Duodenal mucosa (tissue), 2 donors: ENCODE measurements at regions not wholly inside any gene's neighbourhood (a gene's known extent, or its start where the extent isn't known, plus 50 kb on each side); places are given as distances from the start of the nearest gene placed in this dataset.
"Not testable (repeated sequence)": the region's sequence is repeated elsewhere in the genome, so short reads cannot be mapped to it uniquely, and the experiment has no call there.

Experiments
- H3K27ac ChIP-seq: one replicate; pipeline ENCODE4 v1.7.0; 2013; ENCODE audit warnings: low read depth, low read length
- H3K27me3 ChIP-seq, 2 donors: one replicate each; pipeline ENCODE4 v1.7.0; 2013; ENCODE audit warnings: low read length in 2 of 2, control low read depth in 1 of 2; ENCODE audit not compliant: insufficient read depth in 2 of 2, control insufficient read depth in 1 of 2
- H3K36me3 ChIP-seq, 2 donors: one replicate each; pipeline ENCODE4 v1.7.0; 2013; ENCODE audit warnings: low read length in 2 of 2, control low read depth in 1 of 2; ENCODE audit not compliant: insufficient read depth in 2 of 2, control insufficient read depth in 1 of 2
- H3K4me1 ChIP-seq, 2 donors: one replicate each; pipeline ENCODE4 v1.7.0; 2013; ENCODE audit warnings: low read length in 2 of 2, control low read depth in 1 of 2; ENCODE audit not compliant: insufficient read depth in 2 of 2, control insufficient read depth in 1 of 2
- H3K4me3 ChIP-seq, 2 donors: one replicate each; pipeline ENCODE4 v1.7.0; 2013; ENCODE audit warnings: low read length in 2 of 2, low read depth in 1 of 2
- H3K9ac ChIP-seq, 2 donors: one replicate each; pipeline ENCODE4 v1.7.0; 2013; ENCODE audit warnings: low read length in 2 of 2, low read depth in 1 of 2
- H3K9me3 ChIP-seq, 2 donors: one replicate each; pipeline ENCODE4 v1.7.0; 2013; ENCODE audit warnings: low read length in 2 of 2, control low read depth in 1 of 2; ENCODE audit not compliant: control insufficient read depth in 1 of 2

DNA sequence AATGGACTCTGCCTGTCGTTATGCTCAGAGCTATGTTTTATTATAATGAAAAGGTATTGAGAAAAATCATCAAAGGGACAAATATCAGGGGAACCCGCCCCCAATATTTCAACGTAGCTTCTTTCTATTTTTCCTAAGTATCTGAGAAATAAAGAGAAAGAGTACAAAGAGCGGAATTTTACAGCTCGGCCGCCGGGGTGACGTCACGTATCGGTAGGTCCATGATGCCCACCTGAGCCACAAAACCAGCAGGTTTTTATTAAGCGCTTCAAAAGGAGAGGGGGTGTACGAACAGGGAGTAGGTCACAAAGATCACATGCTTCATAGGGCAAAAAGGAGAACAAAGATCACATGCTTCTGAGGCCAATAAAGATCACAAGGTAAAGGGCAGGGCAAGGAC, 281.6 kb upstream of the POM121L12 start:
- no peaks in the 10 kb centered on the region for H3K27me3 ChIP-seq
- no peak overlapping the region for H3K4me3 ChIP-seq
- H3K9me3 ChIP-seq = peaks cover 0 to 5% of the 10 kb centered on the region in 2 donors
- H3K9ac ChIP-seq = no peak overlapping the region
- H3K4me1 ChIP-seq = no peaks in the 10 kb centered on the region
- H3K27ac ChIP-seq = no peak overlapping the region
- H3K36me3 ChIP-seq = no peaks in the 10 kb centered on the region

DNA sequence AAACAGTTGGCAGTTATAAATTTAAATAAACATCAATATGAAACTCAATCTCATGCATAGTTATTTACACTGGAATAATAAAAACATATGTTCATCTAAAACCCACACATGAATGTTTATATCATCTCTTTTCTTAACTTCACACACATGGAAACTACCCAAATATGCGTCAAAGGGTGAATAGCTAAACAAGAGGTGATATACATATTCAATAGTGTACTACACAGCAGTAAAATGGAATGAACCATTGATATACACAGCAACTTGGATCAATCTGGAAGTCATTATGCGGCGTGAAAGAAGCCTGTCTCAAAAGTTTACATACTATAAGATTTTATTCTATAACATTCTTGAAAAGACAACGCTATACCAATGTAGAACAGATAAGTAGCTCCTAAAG, 282.5 kb upstream of the POM121L12 start:
- Histone ChIP-seq H3K9ac (no peak overlapping the region), H3K27ac (no peak overlapping the region), H3K27me3 (no peaks in the 10 kb centered on the region), H3K4me1 (no peaks in the 10 kb centered on the region), H3K36me3 (no peaks in the 10 kb centered on the region), H3K9me3 (peaks cover 0 to 5% of the 10 kb centered on the region in 2 donors), H3K4me3 (no peak overlapping the region)

DNA sequence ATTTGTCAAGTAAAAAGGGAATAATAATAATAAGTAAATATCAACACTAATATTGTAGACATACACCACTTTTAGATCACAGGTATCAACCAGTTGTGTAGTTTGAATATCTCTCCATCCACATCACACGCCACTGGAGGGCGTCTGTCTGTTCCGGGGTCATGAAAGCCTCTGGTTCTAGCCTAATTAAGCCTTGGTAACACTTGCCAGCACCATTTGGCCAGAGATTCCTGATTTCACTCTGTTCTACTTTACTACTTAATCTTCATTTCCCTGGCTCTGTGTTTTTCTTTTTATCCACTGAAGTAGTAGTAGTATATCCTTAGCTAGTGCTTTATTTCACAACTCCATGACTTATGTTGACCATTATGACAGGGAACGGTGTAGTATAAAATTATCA, 285.6 kb upstream of the POM121L12 start:
- no peaks in the 10 kb centered on the region for H3K27me3 ChIP-seq
- H3K4me1 ChIP-seq = no peaks in the 10 kb centered on the region
- no peak overlapping the region for H3K27ac ChIP-seq
- peaks cover 0 to 6% of the 10 kb centered on the region in 2 donors for H3K9me3 ChIP-seq
- no peak overlapping the region for H3K9ac ChIP-seq
- H3K4me3 ChIP-seq = no peak overlapping the region
- no peaks in the 10 kb centered on the region for H3K36me3 ChIP-seq

DNA sequence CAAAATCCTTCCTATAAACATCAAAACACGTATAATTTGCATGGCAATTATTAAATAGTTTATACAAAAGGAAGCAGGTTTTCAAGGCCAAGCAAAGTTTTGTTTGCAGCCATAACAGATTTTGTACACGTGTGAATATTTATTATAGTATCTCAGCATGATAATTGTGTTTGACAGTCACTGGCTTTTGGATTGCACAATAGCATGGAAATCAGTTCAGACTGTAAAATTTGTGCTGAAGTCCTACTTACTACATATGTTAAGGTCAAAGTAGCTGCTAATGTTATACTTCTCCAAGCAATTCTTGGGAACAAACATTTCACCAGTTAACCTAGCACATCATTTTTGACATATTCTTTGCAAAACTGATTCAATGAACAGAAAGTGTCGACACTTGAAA, 287.6 kb upstream of the POM121L12 start:
- Histone ChIP-seq H3K9ac (no peak overlapping the region), H3K4me1 (no peaks in the 10 kb centered on the region), H3K9me3 (peaks cover 4 to 10% of the 10 kb centered on the region in 2 donors), H3K27me3 (no peaks in the 10 kb centered on the region), H3K4me3 (no peak overlapping the region), H3K27ac (no peak overlapping the region), H3K36me3 (no peaks in the 10 kb centered on the region)

- H3K9ac ChIP-seq = no peak overlapping the region
These were observed 293.7 kb upstream of the POM121L12 start for GRCh38 chr7:52741670-52742290.

DNA sequence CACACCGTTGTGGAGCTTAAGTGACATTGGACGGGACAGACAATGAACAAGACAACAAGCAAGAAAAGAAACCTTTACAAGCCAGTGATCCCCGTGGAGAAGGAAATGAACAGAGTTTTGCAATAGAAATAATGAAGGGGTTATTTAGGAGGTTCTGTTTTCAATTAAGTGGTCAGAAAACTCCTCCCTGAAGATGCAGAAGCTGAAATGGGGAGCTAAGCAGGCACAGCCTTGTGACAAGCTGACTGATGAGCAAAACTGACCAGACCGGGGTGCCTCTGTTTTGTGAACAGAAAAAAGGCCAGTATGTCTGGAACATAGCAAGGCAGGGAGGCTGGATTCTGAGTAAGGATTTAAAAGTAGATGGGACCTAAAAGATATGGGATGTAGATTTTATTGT, 299.8 kb upstream of the POM121L12 start:
- Histone ChIP-seq H3K9ac (no peak overlapping the region), H3K27me3 (no peaks in the 10 kb centered on the region), H3K4me1 (no peaks in the 10 kb centered on the region), H3K27ac (no peak overlapping the region), H3K9me3 (peaks cover 0 to 4% of the 10 kb centered on the region in 2 donors), H3K36me3 (no peaks in the 10 kb centered on the region), H3K4me3 (no peak overlapping the region)

More at GRCh38 chr7:52741670-52742290, 293.7 kb upstream of the POM121L12 start:
- Histone ChIP-seq H3K27ac (no peak overlapping the region), H3K4me3 (no peak overlapping the region), H3K9me3 (peaks cover 4 to 10% of the 10 kb centered on the region in 2 donors), H3K4me1 (no peaks in the 10 kb centered on the region), H3K27me3 (no peaks in the 10 kb centered on the region), H3K36me3 (no peaks in the 10 kb centered on the region)

DNA sequence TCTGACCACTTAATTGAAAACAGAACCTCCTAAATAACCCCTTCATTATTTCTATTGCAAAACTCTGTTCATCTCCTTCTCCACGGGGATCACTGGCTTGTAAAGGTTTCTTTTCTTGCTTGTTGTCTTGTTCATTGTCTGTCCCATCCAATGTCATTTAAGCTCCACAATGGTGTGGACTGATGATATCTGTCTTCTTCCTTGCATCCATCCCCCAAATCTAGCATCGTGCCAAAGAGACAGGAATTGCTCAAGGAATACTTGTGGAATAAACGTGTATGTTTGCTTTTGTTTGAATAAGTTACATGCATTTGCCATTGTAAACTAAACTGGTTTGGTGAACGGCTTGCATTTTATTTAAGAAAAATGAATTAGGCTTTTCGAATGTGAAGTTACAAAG, 306.8 kb upstream of the POM121L12 start:
- H3K27ac ChIP-seq = not testable (repeated sequence)

GRCh38 chr7:52727632-52728031, 307.8 kb upstream of the POM121L12 start:
- no peak overlapping the region for H3K9ac ChIP-seq
- no peak overlapping the region for H3K27ac ChIP-seq
- H3K9me3 ChIP-seq = no peaks in the 10 kb centered on the region
- no peaks in the 10 kb centered on the region for H3K4me1 ChIP-seq
- H3K4me3 ChIP-seq = no peak overlapping the region
- no peaks in the 10 kb centered on the region for H3K27me3 ChIP-seq
- H3K36me3 ChIP-seq = no peaks in the 10 kb centered on the region

More for the DNA sequence above, 306.8 kb upstream of the POM121L12 start:
- not testable (repeated sequence) for H3K4me3 ChIP-seq, H3K4me1 ChIP-seq, H3K9ac ChIP-seq, H3K9me3 ChIP-seq, H3K27me3 ChIP-seq, H3K36me3 ChIP-seq

DNA sequence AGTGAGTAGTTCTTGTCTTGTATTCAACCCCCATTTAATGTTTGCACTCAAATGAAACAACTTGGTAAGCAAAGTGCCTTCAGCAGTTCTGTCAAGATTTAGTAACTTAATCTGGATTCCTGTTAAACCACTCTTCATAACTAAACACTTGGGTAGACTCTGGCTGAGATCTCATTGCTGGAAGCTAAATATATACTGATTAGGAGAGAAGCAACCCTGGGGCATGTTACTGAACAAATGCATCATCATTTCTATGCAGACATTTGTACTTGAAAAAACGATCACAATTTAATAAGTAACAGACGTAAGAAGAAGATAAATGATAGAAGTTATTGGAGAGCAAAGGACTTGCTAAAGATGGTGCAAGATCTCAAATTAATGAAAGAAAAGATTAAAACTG, 308.4 kb upstream of the POM121L12 start:
- Histone ChIP-seq H3K9me3 (no peaks in the 10 kb centered on the region), H3K4me1 (no peaks in the 10 kb centered on the region), H3K4me3 (no peak overlapping the region), H3K27me3 (no peaks in the 10 kb centered on the region), H3K27ac (no peak overlapping the region), H3K9ac (no peak overlapping the region), H3K36me3 (no peaks in the 10 kb centered on the region)

DNA sequence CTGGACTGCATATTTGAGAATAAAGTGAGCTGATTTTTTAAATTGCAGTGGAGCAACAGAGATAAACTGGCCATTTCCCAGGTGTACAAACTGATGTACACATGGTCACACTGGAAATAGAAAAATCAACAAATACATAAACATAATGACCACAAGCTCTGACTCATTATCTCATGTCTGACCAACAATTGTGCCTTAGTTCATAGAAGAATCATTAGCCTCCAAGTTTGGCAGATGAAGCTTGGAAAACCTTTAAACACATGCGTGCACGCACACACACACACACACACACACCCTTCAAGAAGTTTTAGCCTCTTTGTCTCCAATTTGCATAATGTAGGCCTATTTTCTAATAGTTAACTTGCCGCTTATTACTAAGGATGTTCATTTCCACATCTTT, 308.9 kb upstream of the POM121L12 start:
- Histone ChIP-seq H3K36me3 (no peaks in the 10 kb centered on the region), H3K4me1 (no peaks in the 10 kb centered on the region), H3K27ac (no peak overlapping the region)

DNA sequence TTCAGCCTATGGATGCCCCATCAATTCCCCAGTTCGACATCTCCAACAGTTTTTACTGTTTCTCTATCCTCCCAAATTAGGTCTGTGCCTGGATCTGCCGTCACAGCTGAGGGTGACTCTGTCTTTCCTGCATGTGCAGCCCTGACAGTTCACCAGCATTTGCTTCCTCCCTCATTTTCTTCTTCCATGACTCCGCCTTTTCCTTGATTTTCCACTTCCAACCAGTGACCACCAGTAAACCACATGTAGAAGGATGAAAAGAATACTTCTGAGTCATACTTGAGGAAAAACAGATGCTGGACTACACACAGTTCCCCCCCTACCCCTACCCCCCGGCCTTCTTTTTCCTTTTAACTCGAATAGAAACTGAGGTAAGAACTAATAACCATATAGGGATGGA, 311.8 kb upstream of the POM121L12 start:
- H3K9me3 ChIP-seq = no peaks in the 10 kb centered on the region
- H3K4me3 ChIP-seq = no peak overlapping the region
- H3K9ac ChIP-seq = no peak overlapping the region
- H3K27me3 ChIP-seq = no peaks in the 10 kb centered on the region
- no peak overlapping the region for H3K27ac ChIP-seq
- no peaks in the 10 kb centered on the region for H3K36me3 ChIP-seq
- H3K4me1 ChIP-seq = no peaks in the 10 kb centered on the region

More for the DNA sequence above, 308.9 kb upstream of the POM121L12 start:
- no peaks in the 10 kb centered on the region for H3K27me3 ChIP-seq
- H3K9ac ChIP-seq = no peak overlapping the region
- H3K4me3 ChIP-seq = no peak overlapping the region
- no peaks in the 10 kb centered on the region for H3K9me3 ChIP-seq
